GM21529 (cell line): ENCODE measurements at regions not wholly inside any gene's neighbourhood (a gene's known extent, or its start where the extent isn't known, plus 50 kb on each side); places are given as distances from the start of the nearest gene placed in this dataset.
A peak's percentile ranks its signal among the peaks of the same experiment; 100 is the strongest.
"Not testable (repeated sequence)": the region's sequence is repeated elsewhere in the genome, so short reads cannot be mapped to it uniquely, and the experiment has no call there.

ENCODE experiments used
- ATAC-seq: cut with Tn5 transposase; IDR thresholded peaks from one replicate; pipeline ENCODE4 v1.9.1; 2021; ENCODE audit not compliant: unreplicated experiment

DNA sequence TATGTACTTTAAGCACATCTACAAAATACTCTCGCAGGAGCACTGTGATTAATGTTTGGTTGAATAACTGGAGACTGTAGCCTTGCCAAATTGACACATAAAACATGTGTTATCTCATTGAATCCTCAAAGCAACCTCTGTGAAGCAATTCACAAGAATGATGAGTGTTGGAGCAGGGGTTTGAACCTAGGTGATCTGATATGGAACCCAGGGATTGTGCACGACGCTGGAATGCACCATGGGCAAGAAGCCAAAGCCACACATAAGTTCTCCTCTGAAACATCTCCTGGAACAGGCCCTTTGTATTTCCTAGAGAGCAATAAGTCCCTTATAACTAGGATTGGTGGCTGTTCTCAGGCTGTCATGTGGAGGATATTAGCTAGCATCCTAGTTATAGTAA is 124.6 kb upstream of the IVNS1ABP start:
- no peak for ATAC-seq

DNA sequence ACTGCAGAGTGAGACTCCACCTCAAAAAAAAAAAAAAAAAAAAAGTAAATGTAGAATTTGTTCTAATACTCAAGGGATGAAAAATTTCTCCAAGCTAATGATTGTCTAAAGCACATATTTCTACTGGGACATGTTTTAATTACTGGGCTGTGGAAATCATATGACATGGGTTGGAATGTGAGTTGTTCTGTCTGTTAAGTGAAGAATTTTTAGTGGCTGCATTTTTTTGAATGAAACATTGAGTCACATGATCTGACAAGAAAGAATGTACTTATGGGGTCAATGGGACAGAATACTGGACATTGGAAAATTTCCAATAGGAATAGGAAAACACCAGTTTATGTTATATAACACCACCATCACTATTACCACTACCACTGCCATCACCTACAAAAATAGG is 123.8 kb upstream of the IVNS1ABP start:
- ATAC-seq = no peak

DNA sequence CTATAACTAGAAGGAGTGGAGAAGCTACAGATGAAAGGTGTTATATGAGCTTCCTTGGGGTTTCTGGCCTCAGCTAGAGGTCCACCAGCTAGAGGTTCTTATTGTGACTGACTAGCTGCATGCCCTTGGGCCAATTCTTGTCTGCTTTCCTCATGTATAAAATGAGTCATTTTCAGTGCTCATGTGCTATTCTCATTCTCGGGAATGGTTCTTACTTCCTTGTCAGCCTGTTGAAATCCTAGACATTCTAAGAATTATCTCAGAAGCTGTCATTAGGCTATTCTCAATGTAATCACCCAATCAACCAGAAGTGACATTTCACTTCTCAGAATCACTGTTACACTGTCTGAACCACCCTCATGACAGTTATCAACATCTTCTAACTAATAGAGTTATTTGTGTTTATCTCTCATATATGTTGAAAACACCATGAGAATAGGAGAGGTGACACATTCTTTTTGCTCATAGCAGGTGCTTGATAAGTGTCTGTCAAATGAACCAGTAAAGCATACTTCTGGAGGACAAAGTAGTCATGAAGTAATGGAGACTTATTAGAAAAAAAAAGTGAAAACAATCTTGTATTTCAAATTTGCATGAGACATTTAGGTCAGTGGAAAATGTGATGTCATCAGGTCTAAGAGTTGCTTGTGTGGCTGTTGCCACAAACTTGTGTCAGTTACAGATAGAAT is 122.8 kb upstream of the IVNS1ABP start:
- ATAC-seq = peak; percentile 79

DNA sequence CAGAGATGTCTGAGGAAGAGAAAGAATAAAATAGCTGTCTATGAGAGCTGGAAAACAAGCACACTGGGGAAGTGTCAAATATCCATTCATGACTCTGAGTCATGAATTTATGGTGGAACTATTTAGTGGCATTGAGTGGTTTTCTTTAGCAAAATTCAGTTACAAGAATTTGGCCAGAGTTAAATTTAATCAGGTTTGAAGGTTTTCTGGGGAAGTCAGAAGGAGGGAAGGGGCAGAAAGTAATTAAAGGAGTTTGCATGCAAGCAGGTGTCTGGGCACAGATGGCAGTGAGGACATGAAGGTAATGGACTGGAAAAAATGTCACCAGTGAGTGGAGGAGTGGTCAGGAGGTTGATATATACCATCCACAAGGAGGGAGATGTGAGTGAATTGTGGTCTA is 121.9 kb upstream of the IVNS1ABP start:
- no peak for ATAC-seq

DNA sequence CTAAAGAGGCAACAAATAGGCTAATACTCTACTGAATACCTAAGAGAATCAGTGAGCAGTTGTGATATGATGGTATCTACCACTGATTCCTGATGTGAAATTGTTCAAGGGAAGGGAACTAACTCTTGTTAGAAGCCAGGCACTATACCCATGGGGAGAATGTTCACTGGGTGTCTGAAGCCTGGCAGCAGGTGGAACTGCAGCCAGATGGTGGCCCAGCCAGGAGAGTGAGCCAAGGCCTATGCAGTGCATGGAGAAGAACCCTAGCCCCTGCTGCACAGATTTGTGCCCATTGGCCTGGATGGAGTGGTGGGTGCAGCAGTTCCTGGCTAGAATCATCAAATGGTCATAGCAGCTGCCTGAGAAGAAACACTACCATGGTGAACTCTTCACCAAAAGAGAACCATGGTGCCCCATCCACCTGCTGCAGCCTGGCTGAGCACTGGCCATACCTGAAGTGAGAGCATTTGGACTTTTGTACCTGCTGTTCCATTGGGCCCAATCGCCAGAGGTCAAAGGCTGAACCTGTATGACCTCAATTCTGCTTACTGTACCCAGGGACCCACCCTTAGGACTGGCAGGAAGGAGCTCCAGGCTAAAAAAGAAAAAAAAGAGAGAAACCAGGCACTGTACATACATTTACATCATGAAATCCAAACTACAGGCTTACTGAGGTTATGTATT is 118.8 kb upstream of the IVNS1ABP start:
- ATAC-seq = no peak

DNA sequence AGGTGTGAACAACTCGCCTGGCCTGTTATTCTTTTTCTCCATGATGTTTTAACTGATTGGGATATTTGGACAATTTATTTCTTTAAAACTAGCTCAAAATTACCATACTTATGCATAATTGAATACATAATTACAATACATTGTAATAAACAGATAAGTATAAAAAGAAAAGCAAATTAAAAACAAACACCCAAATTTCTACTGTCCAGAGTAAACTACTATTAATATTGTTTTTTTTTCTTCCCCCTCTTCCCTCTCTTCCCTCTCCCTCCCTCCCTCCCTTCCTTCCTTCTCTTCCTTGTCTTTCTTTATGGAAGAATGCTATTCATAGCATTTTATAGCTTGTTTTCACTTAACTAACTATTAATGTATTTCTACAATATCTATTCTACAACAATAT is 117.7 kb upstream of the IVNS1ABP start:
- ATAC-seq = no peak

DNA sequence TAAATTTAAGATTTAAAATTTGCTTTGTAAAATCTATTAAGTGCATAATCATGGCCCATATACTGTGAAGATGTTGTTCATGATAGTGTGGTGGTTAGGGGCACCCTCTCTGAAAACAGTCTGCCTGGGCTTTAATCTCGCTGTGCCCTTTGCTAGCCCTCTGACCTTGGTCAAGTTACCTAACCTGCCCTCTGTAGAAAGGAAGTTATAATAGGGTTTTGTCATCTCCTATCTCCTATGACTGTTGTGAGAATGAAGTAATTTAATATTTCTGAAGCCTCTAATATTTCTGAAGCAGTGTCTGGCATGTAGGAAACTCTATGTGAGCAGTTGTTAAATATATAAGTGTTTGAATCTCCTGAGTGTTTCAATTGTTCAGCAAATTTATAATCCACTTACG is 116.6 kb upstream of the IVNS1ABP start:
- no peak for ATAC-seq

DNA sequence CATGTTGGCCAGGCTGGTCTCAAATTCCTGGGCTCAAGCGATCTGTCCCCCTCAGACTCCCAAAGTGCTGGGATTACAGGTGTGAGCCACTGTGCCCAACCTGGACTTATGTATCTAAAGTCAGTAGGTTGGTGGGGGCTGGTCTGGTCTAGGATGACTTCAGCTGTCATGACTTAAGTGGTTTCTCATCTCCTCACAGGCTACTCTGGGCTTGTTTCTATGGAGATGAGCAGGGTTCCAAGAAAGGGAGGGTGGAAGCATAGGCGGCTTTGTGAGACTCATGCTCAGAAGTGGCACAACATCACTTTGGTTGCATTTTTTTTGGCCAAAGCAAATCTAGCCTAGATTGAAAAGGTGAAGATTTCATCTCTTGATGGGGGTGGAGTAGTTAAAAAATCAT is 115.9 kb upstream of the IVNS1ABP start:
- ATAC-seq = no peak

DNA sequence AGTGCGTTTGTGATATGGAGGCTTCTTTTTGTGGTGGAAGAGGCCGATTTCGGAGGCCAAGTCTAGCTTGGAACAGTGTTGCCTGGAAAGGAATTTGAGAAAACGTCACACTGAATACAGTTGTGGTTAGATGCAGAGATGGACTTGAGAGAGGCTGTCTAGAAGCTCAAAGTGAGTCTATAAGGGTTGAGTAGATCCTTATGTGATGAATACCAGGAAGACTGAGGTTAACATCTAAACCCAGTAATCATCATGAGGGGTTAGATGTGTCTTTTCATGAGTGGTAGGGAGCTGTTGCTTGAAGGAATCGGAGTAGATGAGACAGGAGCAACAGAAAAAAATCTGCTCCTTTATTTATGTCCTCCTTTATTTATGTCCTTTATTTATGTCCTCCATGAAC is 114.6 kb upstream of the IVNS1ABP start:
- ATAC-seq = no peak

DNA sequence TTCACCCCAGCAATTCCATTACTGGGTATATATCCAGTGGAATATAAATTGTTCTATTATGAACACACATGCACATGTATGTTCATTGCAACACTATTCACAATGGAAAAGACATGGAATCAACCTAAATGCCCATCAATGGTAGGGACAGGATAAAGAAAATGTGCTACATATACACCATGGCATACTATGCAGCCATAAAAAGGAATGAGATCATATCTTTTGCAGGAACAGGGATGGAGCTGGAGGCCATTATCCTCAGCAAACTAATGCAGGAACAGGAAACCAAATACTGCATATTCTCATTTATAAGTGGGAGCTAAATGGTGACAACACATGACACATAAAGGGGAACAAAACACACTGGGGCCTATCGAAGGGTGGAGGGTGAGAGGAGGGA is 112.6 kb upstream of the IVNS1ABP start:
- ATAC-seq = not testable (repeated sequence)

DNA sequence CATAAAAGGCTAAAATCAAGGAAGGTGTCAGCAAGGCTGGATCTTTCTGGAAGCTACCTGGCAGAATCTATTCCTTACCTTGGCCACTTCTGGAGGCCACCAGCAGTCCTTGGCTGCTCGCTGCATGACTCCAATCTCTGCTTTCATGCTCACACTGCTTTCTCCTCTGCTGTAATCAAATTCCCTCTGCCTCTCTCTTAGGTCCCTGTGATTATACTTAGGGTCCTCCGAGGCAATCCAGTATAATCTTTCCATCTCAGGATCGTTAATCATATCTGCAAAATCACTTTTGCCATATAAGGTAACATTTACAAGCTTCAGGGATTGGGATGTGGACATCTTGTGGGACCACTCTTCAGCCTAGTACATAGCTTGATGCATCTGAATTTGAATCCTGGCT is 110.7 kb upstream of the IVNS1ABP start:
- ATAC-seq = no peak

DNA sequence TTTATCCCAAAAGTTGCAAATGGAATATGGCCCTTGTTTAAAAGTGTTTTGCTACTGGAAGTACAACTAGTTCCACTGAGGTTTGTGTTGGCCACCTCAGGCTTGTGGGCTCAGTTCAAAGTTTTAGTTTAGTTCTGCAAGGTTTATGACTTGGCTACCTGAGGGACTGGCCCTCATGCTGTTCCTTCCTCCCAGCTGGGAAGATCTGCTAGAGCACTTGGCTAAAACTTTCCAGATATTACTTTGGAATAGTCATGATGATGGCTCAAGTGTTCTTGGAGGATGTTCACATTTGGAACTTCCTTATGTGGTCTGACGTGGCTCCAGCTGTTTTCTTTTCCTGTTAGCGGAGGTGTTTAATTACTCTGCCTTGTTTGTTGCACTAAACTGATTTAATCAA is 110.2 kb upstream of the IVNS1ABP start:
- ATAC-seq = no peak

DNA sequence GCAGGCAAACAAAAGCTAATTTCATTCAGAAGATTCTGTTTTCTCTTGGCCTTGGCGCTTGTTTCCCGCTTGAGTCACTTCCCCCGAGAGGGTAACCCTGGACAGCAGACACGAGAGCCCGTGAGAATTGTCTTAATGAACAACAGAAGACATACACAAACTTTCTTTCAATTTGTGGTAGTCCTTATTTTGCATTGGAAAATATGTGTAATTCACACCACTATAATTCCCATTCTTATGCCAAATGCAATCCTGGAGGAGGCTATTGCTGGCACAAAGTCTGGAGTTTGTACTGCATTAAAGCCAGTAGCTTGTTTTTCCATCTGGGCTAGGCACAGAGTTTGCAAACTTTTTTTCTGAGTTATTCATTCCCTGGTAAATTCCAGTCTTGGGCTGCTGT is 109.8 kb upstream of the IVNS1ABP start:
- no peak for ATAC-seq

DNA sequence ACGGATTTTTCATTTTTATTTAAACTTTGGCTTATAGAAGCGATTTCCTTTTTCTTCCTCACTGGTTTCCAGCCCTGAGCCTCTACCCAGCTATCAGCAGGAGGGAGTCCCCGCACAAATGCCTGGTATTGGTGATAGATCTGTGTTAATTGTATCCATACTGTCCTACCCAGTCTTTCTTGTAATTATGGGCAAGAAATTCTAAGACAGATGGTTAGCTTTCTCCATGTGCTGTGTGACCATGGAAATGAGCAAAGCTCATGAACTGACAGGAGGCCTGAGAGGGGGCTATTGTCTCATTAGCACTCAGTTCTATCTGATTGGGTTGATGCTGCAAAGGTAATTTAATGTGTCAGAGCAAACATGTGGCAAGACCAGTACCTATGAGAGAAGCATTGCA is 108.1 kb upstream of the IVNS1ABP start:
- ATAC-seq = no peak

DNA sequence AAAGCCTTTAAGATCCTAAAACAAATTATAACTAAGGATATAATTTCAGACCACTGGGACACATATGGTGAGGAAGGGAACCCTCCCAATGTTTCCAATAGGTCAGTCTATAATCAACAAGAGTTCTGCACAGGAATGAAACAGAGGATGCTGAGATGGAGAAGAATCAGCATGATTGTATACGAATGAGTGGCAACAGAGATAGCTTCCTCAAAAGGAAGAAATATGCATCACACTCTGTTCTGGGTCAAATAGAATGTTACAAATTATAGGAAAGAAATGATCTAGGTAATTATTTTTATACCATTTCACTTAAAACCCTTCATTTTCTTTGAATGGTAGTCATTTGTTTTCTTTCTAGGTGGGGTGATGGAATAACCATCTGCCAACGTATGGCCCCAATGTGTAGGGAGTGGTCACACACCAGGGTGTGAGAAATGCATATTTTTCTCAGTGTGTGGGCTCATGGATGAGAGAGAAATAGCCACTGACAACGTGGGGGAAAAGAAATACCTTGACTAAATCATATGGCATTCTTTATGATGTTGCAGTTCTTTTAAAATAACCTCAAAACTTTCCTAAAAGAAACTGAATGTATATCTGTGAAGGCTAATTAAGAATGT is 104.6 kb upstream of the IVNS1ABP start:
- ATAC-seq = no peak

DNA sequence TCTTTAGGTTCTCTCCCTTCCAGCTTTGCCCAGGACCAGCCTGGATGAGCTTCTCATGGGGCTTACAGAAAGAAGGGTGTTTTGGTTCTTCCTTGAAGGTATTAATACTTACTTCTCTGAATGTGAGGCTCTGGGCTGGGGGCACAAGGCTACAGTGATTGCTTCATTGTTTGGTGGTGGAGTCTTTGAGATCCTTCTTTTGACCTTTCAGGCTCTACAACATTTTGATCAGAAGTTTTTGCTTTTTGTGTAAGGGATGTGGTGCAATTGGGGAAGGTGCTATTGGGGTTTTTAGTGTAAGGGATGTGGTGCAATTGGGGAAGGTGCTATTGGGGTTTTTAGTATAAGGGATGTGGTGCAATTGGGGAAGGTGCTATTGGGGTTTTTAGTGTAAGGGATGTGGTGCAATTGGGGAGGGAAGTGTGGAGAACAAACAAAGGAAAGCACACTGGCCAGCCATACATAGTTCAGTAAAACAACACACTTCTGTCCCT is 103.6 kb upstream of the IVNS1ABP start:
- no peak for ATAC-seq

DNA sequence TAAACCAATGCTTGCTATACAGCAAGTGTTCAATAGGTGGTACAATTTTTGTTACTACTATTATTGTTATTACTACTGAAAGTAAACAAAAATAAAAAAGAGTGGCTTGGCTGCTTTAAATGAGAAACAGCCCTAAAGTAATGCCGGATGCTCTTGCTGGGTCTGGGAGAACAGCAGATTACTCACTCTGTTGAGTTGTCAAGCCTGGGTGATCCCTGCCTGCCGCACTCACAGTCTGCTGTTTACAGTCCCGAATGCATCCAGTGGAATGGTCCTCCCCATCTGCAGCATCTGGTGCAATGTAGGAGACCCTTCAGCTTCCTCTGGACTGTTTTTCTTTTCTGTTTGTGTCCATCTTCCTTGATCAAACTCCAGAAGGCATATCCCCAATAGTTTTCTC is 102.7 kb upstream of the IVNS1ABP start:
- no peak for ATAC-seq

DNA sequence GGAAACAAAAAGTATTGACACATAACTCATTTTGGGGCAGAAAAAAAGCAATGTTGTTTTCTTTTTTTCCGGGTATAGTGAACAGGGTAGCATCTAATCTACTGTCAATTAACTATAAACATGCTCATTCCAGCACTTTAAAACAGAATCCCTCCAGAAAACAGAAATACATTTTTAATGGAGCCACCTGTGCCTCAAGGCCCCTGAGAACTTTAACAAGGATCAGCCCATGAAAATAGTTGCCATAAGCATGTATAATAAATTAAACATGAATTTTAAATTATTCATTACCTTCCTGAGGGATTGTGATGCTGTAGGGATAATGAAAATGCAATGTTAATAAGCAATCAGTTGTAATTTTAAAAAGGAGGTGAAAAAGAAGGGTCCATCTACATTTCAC is 101.4 kb upstream of the IVNS1ABP start:
- ATAC-seq = no peak

DNA sequence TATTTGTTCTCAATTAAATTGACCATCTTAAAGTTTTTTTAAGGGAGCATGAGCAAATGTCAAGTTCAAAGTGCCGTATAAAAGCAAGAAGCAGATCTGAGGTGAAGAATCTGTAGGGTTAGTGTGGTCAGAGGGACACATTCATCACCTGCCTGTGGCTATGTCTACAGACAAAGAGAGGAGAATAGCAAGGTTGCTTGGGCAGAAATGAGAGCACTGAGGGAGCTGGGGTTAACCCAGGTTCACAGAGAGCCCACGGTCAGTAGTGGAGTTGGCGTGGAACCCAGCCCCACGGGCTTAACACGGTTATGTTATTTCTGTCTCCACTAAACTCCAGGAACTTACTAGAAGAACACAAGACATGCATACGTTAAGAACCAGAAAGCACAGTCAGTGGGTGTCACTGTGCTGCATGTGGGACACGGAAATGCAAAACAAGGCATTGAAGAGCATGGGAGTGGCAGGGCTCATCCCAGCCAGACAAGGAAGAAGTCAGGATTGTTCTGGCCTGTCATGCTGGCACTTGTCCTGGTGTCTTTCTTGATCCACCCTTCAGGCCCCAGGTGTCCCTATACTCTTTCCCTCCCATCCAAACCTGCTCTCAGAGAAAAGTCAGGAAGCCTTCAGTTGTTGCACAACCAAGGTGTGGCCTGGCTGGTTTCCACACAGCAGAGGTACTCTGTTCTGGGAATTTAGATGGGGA is 95.5 kb upstream of the IVNS1ABP start:
- no peak for ATAC-seq

DNA sequence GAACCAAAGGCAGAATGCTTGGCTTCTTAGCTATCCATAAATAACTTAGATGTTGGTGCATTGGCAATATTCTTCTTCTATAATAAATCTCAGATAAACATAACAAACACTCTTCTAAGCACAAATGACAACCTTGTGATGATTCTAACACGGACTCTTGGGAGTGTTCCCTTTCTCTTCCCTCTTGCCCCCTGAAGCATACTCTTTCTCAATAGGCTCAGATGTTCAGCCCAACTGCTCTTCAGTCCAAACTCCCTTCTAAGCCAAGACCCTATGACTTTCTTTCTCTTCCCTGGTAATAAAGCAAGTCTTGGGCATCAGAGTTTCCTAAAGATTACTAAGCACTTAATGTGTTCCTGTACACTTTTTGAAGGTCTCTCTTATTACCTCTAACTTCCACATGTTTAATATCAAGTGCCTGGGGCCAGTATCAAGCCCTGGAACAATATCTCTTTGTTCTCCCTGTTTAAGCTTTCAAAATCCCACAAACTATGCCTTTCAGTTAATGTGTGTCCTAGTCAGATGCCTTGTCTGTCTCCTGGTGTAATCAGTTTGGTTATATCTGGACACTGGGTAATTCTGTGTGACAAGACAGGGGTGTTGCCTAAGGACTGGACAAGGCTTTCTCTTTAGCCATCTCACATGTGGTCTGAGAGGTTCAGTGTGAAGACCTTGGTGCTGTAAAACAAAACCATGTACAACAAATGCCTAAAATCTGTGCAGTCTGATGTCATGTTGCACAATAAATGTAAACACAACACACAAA is 92.9 kb upstream of the IVNS1ABP start:
- no peak for ATAC-seq

DNA sequence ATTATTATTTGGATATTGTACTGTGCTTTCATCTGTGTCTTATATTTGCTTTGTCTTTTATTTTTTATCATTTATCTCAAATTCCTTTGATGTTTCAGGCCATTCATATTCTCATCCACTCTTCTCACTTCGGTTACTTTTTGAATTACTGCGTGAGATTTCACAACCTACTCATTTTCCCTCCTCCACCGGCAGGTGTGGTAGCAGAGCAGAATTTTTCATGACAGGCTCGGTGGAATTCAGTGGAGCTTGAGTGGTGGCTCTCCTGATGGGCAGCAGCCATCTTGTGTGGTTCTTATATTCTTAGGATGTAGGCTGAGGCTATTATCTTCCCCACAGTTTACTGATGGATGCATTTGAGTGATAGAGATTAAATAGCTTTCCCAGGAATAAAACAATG is 92.3 kb upstream of the IVNS1ABP start:
- ATAC-seq = no peak
